ENCODE measurements at regions not wholly inside any gene's neighbourhood (a gene's known extent, or its start where the extent isn't known, plus 50 kb on each side); places are given as distances from the start of the nearest gene placed in this dataset.

GRCh38 chr7:113480537-113480936, 362.2 kb upstream of the SMIM30 start:
- WGBS, 3 donors = 71 to 76% (median 75%) methylated on average over 3 of the region's 3 CpGs
- no peaks in the 10 kb centered on the region for H3K4me1 ChIP-seq (ENCODE audit: insufficient read depth)
- DNase-seq = no peak
- no peaks in the 10 kb centered on the region for H3K27me3 ChIP-seq
- intact Hi-C loops (cut with DNase I) = no loop called here
- no peaks in the 10 kb centered on the region for H3K9me3 ChIP-seq
- H3K36me3 ChIP-seq = no peaks in the 10 kb centered on the region
- H3K4me3 ChIP-seq = no peak overlapping the region
- H3K27ac ChIP-seq = no peak overlapping the region
- TF ChIP-seq POLR2A (IDR thresholded peaks at IDR 0.05) (no peak), EP300 (IDR thresholded peaks at IDR 0.05) (no peak), CTCF (IDR thresholded peaks at IDR 0.05) (no peak)

- TF ChIP-seq EP300 (IDR thresholded peaks at IDR 0.05) (no peak), POLR2A (IDR thresholded peaks at IDR 0.05) (no peak), CTCF (IDR thresholded peaks at IDR 0.05) (no peak)
- Histone ChIP-seq H3K4me1 (ENCODE audit: insufficient read depth) (no peaks in the 10 kb centered on the region), H3K27ac (no peak overlapping the region), H3K9me3 (no peaks in the 10 kb centered on the region), H3K36me3 (no peaks in the 10 kb centered on the region), H3K27me3 (no peaks in the 10 kb centered on the region), H3K4me3 (no peak overlapping the region)
- no peak for DNase-seq
- intact Hi-C loops (cut with DNase I) = no loop called here
- WGBS, 3 donors = 78 to 80% (median 79%) methylated on average over 3 of the region's 3 CpGs
Measured at GRCh38 chr7:113464096-113464855, 345.9 kb upstream of the SMIM30 start.

GRCh38 chr7:113460067-113460466, 341.7 kb upstream of the SMIM30 start:
- H3K27me3 ChIP-seq = no peaks in the 10 kb centered on the region
- no peak for DNase-seq
- TF ChIP-seq EP300 (IDR thresholded peaks at IDR 0.05) = no peak
- TF ChIP-seq POLR2A (IDR thresholded peaks at IDR 0.05) = no peak
- TF ChIP-seq CTCF (IDR thresholded peaks at IDR 0.05) = no peak
- no peaks in the 10 kb centered on the region for H3K4me1 ChIP-seq (ENCODE audit: insufficient read depth)
- no peaks in the 10 kb centered on the region for H3K9me3 ChIP-seq
- intact Hi-C loops (cut with DNase I) = no loop called here
- no peaks in the 10 kb centered on the region for H3K36me3 ChIP-seq
- no peak overlapping the region for H3K27ac ChIP-seq
- no peak overlapping the region for H3K4me3 ChIP-seq
- 45 to 63% (median 57%) methylated on average over 5 of the region's 5 CpGs for WGBS, 3 donors

GRCh38 chr7:113456533-113456932, 338.2 kb upstream of the SMIM30 start:
- intact Hi-C loops (cut with DNase I) = no loop called here
- H3K36me3 ChIP-seq = no peaks in the 10 kb centered on the region

More at GRCh38 chr7:113456533-113456932, 338.2 kb upstream of the SMIM30 start:
- no peak for DNase-seq
- H3K4me3 ChIP-seq = no peak overlapping the region
- no peak for TF ChIP-seq CTCF (IDR thresholded peaks at IDR 0.05)
- H3K27me3 ChIP-seq = no peaks in the 10 kb centered on the region
- H3K27ac ChIP-seq = no peak overlapping the region
- 88 to 93% (median 90%) methylated on average over 11 of the region's 11 CpGs for WGBS, 3 donors
- H3K4me1 ChIP-seq (ENCODE audit: insufficient read depth) = no peaks in the 10 kb centered on the region
- no peaks in the 10 kb centered on the region for H3K9me3 ChIP-seq
